C4-2B (cell line): ENCODE measurements at regions not wholly inside any gene's neighbourhood (a gene's known extent, or its start where the extent isn't known, plus 50 kb on each side); places are given as distances from the start of the nearest gene placed in this dataset.

Source experiments
- CTCF ChIP-seq: fragments of 450-650 bp; conservative IDR thresholded peaks from 2 replicates; pipeline ENCODE4 v1.5.1; 2017; ENCODE audit warnings: mild to moderate bottlenecking
- ZFX ChIP-seq: fragments of 450-650 bp; IDR thresholded peaks from 2 replicates; pipeline ENCODE4 v1.6.1; 2017

GRCh38 chr13:112179995-112180394 is 113.0 kb downstream of the SOX1 start:
- TF ChIP-seq CTCF, result no peak
- TF ChIP-seq ZFX, result no peak
